ENCODE measurements at regions not wholly inside any gene's neighbourhood (a gene's known extent, or its start where the extent isn't known, plus 50 kb on each side); places are given as distances from the start of the nearest gene placed in this dataset.

GRCh38 chr12:83841620-83842019 lies 1071.0 kb downstream of the SLC6A15 start:
- TF ChIP-seq CTCF (IDR thresholded peaks at IDR 0.05) (no peak), POLR2A (IDR thresholded peaks at IDR 0.05) (no peak)

Data from upper lobe of left lung (tissue), 4 donors.